HG03469 (cell line): ENCODE measurements at regions not wholly inside any gene's neighbourhood (a gene's known extent, or its start where the extent isn't known, plus 50 kb on each side); places are given as distances from the start of the nearest gene placed in this dataset.
"Not testable (repeated sequence)": the region's sequence is repeated elsewhere in the genome, so short reads cannot be mapped to it uniquely, and the experiment has no call there.

Experiments
- ATAC-seq: cut with Tn5 transposase; IDR thresholded peaks from one replicate; pipeline ENCODE4 v1.9.1; 2021; ENCODE audit warnings: mild to moderate bottlenecking, moderate library complexity, moderate number of reproducible peaks; ENCODE audit not compliant: unreplicated experiment

DNA sequence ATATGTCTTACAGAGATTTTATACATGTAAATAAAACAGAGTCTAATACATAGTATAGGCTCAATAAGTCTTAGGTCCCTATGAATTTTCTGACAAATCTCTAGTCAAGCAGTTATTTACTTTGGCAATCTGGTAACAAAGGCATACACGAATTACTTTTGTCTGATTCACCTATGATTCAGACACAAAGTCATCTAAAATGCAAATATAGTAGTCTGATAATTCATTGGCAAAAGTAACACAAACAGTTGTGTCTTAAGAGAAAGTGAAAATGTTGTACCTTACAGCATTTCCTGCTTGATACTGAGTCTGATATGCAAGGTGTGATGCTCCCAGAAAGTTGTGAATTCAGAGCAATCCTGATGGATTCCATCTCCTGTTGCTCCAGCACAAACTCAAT lies 209.4 kb upstream of the PRSS1 start:
- no peak for ATAC-seq

DNA sequence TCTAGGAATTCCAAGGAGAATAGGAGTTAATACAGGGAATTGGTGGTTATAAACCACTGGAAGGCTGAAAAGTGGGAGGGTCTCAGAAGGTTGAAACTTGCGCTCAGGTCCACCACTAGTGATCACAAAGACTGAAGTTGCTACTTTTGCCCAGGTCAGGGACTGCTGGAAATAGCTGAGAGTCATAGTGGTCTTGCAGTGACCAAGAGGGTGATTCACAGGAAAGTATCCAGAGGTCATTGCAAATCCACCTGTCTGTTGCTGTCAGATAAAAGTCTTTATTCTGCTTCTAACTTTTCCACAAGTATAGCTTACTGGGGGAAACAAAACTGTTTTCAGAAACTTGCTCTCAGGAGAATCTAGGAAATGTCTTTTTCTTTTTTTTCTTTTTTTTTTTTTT lies 211.5 kb upstream of the PRSS1 start:
- no peak for ATAC-seq

DNA sequence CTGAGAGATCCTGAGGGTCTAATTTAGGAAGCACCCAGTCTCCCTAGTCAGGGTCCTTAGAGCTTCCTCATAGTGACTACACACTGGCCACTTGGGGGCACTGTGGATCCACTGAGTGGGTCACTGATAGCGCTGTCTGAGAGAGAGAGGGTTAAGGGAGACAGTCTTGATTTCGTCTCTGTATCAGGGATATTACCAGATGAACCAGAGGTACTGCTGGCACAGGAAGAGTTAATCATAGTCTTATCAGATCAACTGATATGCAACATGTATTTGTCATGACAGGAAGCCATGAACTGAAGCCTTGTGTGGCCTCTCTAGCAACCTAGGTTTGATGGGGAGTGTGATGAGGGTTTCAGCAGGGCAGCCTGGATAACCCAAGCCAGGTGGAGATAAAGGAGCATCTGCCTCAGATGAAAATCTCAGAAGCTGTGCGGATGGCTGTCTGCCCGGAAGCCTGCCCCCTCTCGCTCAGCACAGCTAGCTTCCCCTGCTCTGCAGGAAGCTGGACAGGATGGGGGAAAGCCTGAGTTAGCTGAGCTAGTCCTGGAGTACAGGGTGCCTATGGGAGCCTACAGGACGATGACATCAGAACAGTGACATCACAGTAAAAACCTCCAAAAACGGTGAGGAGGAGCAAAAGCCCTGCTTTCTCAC lies 214.0 kb upstream of the PRSS1 start:
- ATAC-seq: peak; percentile 86

GRCh38 chr7:142534726-142535122 lies 214.5 kb upstream of the PRSS1 start:
- no peak for ATAC-seq

DNA sequence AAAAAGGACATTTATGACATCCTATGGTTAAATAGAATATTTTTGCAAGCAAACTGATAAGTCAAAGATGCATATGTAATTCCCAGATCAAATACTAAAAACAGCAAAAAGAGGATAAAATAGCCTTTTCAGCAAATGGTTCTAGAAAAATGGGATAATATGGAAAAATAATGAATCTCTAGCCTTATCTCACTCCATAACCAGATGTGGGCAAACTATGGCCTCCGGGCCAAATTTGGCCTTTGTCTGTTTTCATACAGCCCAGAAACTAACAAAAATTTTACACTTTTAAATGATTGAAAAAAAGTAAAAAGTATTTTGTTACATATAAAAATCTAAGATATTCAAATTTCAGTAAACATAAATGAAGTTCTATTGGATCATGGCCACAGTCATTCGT lies 215.4 kb upstream of the PRSS1 start:
- ATAC-seq: no peak

GRCh38 chr7:142529591-142529990 lies 219.7 kb upstream of the PRSS1 start:
- no peak for ATAC-seq

DNA sequence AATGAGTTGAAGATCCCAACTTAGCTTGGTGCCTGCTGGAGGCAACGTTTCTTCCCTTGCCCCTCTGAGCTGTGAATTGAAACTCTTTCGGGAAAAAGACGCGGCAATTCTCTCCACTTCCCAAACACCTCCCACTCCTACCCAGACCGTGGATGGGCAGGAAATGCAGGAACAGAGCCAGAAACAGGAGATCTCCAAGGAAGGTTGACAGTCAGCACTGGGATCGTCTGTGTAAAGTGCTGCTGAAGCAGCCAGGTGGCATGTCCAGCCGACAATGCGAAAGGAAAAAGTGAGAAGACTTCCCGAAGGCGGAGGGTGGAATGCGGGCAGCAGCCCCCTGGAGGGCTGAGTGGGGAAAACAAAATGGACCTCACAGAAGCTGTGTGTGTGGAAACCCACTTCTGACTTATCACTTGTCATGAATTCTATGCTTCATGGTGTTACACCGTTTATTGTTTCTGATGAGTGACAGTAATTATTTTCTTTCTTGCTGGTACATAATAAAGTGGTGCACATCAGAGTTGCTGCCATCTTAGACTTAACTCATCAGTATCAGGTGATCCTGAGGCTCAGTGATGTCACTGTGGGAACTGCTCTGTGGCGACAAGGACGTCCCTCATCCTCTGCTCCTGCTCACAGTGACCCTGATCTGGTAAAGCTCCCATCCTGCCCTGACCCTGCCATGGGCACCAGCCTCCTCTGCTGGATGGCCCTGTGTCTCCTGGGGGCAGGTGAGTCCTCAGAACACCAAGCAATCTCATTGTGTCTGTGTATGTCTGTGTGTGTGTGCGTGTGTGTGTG lies 220.5 kb upstream of the PRSS1 start:
- ATAC-seq: no peak

DNA sequence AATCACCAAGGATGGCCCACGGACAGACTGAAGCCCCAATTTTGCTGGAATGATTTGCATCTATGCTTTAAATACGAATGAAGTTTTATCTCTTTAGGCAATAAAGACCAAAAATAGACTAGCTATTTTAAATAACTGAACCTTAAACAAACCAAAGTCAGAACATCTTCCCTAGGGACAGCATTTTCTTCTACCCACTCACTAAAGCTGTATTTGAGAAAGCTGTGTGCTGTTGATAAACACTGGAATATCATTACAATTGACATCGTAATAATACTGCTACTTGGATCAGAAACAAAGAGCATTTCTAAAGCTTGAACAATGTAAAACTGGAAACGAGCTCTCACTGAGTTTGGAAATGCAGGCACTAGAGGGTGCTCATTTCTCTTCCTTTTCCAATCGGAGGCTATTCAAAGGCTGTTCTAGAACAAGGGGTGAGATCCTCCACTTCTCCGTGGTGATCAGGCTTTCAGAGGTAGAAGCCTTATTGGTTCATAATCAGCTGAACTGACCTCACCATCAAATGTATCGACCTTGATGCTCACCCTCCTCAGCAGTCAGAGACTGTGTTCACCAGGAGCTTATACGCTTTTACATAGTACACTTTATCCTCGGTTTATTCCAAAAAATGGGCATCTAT lies 225.3 kb upstream of the PRSS1 start:
- ATAC-seq: no peak

DNA sequence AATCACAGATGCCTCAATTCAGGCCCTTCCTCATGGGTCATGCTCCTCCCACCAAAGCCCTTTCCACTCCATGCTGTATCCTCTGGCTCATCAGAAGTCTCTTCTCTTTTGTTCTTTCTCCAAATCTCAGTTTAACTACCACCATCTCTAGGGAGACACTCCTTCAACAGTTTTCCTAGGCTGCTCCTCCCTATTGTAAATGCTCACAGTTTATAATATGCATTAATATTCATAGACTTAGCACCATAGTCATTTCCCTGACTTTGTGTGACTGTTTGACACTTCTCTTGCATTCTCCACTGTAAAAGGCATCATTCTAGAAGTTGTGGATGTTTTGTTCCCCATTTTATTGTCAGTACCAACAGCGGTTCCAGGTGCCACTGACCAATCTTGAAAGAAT lies 226.5 kb upstream of the PRSS1 start:
- ATAC-seq: no peak

GRCh38 chr7:142520885-142521284 lies 228.4 kb upstream of the PRSS1 start:
- not testable (repeated sequence) for ATAC-seq

DNA sequence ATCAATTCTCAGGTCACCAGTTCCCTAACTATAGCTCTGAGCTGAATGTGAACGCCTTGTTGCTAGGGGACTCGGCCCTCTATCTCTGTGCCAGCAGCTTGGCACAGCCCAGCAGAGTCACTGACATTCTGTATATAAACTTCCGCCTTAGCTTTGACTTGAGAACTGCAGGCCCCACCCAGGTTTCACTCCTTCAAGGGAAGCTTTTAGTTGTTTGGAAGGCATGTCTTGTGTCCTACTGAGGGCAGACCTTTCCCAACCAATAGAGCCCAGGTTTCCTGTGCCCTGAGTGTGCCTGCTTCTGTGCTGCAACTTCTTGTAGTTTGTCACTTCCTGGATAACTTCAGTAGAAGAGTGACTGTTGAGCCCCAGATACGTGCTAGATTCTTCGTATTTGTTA lies 228.8 kb upstream of the PRSS1 start:
- not testable (repeated sequence) for ATAC-seq

DNA sequence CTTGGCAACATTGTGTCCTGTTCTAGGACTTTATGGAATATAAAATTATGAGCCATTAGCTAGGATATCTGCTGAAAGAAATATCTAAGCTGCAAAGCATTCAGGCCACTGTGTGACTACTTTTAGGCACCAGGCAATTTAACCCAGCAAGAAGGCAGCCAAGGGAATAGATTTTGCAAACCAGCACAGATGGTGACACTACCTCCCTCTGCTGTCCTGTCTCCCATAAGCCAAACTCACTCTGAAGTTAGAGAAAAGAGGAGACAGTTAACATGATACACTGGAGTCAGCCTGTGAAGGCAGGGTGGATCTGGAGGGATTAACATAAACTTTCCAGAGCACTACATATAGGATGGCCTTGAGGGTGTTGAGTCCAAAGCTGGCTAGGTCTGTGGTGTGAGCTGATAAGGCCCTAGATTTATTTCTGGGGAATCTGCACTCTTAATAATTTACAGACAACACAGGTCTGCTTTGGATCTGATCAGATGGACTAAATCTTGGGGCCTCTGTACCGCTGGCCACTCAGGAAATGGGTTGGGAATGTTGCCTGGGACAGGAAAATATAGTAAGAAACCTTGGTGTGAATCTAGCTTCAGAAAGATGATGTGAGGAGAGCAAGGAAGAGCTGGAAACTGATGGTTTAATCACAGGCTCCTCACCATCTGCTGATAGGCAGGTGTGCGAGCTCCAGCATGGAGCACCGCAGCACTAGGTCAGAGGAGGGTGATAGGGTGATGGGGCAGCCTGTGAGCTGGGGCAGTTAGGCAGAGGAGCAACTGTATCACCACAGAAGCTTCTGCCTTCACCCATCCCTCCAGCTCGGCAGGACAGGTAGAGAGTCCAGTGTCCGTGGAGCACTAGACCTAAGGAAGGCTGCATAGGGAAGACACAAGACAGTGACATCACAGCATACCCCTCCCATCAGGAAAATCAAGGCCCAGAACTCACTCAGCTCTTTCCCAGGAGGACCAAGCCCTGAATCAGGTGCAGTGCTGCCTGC lies 229.9 kb upstream of the PRSS1 start:
- ATAC-seq: no peak

- peak; percentile 90 for ATAC-seq
Measured at GRCh38 chr7:142516038-142516501, 233.2 kb upstream of the PRSS1 start.

GRCh38 chr7:142514716-142515115 lies 234.6 kb upstream of the PRSS1 start:
- ATAC-seq: not testable (repeated sequence)

DNA sequence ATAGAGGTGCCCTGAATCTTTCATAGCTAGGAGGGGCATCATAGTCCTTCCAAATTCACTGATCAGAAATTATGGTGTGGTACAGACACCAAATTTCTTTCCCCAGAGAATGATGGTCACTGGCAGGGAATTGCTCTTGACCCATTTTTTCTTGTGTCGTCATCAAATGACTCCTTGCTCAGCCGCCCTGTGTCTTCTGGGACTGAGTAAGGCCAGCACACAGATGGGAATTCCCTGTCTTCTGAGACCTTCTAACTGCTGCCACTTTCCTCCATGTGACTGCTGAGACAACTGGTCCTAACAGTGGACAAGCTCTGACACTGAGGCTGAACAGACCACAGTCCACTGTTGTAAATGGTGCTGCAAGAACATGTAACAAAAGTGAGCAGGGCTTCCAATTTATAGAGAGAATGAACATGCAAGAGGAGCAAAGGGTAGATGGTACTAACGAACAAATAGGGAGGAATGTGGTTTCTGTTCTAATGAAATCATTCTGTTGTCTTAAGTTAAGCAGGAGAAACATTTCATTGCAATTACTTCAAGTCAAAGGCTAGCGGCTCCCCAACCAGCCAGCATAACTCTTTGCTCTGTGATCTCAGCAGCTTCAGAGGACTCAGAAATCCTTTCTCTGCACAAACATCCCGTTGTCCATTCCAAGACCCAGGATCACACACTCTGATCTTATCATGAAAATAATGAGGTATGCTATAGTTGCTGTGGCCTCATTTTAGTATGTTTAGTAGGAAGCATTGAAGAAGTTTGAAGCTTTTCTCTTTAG lies 235.9 kb upstream of the PRSS1 start:
- no peak for ATAC-seq

- no peak for ATAC-seq
Measured at GRCh38 chr7:142511801-142512200, 237.5 kb upstream of the PRSS1 start.

DNA sequence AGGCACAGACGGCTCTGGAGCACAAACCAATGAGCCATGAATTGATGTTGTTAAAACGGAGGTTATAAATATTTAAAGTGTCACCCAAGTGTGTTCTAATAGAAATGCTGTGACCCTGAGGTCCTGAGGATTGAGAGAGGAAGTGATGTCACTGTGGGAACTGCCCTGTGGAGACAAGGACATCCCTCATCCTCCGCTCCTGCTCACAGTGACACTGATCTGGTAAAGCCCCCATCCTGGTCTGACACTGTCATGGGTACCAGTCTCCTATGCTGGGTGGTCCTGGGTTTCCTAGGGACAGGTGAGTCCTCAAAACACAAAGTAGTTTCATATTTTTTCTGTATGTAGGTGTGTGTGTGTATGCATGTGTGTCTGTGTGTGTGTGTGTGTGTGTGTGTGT lies 237.9 kb upstream of the PRSS1 start:
- no peak for ATAC-seq

DNA sequence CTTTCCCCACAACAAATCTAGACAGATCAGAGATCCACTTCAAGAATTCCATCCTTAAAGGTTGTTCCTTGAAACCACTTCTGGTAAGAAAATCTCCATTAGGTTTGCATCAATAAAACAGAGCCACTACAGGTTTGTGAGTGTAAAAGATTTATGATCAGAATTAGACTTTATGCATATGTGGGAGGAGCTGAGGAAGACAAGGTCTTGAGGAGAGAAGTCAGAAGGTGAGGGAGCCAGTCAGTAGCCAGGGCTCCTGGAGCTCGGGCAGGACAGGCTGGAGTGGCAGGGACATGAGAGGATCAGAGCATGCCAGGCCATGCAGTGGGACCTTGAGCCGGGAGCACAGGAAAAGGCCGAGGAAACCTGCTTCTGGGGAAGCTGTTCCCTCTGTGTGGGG lies 240.0 kb upstream of the PRSS1 start:
- not testable (repeated sequence) for ATAC-seq

DNA sequence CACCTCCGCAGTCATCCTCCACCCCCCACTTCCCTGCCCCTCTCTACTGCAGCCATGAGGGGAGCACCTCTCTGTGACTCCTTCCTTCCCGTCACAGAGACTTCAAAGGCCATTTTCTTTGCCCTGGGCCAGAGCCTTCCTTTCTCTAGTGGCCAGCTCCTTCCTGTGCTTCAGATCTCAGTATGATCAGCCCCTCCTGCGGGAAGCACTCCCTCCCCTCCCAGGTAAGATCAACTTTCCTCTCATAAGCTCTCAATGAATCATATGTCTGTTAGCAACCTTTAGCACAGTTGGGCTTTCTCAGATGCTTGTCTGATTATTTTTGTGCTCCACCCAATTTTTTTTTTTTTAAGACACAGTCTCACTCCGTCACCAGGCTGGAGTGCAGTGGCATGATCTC lies 241.0 kb upstream of the PRSS1 start:
- no peak for ATAC-seq

DNA sequence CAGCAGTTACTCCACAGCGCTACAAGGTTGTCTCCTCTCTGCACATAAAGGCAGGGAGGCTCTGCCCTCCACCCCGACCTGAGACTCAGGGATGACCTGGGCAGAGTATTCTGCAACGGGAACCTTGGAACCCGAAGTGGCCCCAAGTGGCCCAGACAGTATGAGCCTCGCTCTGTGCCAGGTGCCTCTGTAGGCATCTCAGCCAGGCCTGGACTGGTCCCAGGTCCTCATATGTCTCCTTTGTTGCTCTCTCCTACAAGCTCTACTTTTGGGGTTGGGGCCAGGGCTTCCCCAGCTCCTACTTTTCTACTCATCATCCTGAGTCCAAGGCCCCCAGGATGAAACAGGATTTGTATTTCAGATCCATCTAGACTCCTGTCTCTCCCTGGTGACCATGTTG lies 241.5 kb upstream of the PRSS1 start:
- ATAC-seq: no peak
